Vagina (tissue), 2 donors: ENCODE measurements at regions not wholly inside any gene's neighbourhood (a gene's known extent, or its start where the extent isn't known, plus 50 kb on each side); places are given as distances from the start of the nearest gene placed in this dataset.

Source experiments
- CTCF ChIP-seq, 3 experiments: fragments of 450-650 bp in 2 of 3; fragments of 200-600 bp in 1 of 3; sonication (generic) in 1 of 3; IDR thresholded peaks; one replicate each; pipeline ENCODE4 v1.5.1; 2017 to 2019; ENCODE audit warnings: antibody characterized with exemption in 3 of 3, mild to moderate bottlenecking in 2 of 3, moderate library complexity in 2 of 3
- POLR2A ChIP-seq, 2 donors: fragments of 450-650 bp; IDR thresholded peaks; one replicate each; pipeline ENCODE4 v1.6.1; 2017; ENCODE audit warnings: antibody characterized with exemption in 2 of 2, mild to moderate bottlenecking in 2 of 2, moderate library complexity in 2 of 2
- POLR2AphosphoS5 ChIP-seq, 2 donors: sonication (generic); formaldehyde crosslinking; IDR thresholded peaks; one replicate each; pipeline ENCODE4 v1.9.0; 2017; ENCODE audit warnings: antibody characterized with exemption in 2 of 2, mild to moderate bottlenecking in 2 of 2, low read depth in 1 of 2; ENCODE audit not compliant: insufficient read depth in 1 of 2

GRCh38 chr14:26328791-26329190, 269.0 kb downstream of the NOVA1 start:
- no peak for TF ChIP-seq CTCF (IDR thresholded peaks at IDR 0.05)
- TF ChIP-seq POLR2A (IDR thresholded peaks at IDR 0.05) = no peak
- TF ChIP-seq POLR2AphosphoS5 (IDR thresholded peaks at IDR 0.05; ENCODE audit: insufficient read depth in 1 of 2, low read depth in 1 of 2) = no peak
